GM21529 (cell line): ENCODE measurements at regions not wholly inside any gene's neighbourhood (a gene's known extent, or its start where the extent isn't known, plus 50 kb on each side); places are given as distances from the start of the nearest gene placed in this dataset.

Experiments used
- ATAC-seq: cut with Tn5 transposase; IDR thresholded peaks from one replicate; pipeline ENCODE4 v1.9.1; 2021; ENCODE audit not compliant: unreplicated experiment

- no peak for ATAC-seq
Measured at GRCh38 chr22:49299821-49300231, 527.8 kb downstream of the BRD1 start.

DNA sequence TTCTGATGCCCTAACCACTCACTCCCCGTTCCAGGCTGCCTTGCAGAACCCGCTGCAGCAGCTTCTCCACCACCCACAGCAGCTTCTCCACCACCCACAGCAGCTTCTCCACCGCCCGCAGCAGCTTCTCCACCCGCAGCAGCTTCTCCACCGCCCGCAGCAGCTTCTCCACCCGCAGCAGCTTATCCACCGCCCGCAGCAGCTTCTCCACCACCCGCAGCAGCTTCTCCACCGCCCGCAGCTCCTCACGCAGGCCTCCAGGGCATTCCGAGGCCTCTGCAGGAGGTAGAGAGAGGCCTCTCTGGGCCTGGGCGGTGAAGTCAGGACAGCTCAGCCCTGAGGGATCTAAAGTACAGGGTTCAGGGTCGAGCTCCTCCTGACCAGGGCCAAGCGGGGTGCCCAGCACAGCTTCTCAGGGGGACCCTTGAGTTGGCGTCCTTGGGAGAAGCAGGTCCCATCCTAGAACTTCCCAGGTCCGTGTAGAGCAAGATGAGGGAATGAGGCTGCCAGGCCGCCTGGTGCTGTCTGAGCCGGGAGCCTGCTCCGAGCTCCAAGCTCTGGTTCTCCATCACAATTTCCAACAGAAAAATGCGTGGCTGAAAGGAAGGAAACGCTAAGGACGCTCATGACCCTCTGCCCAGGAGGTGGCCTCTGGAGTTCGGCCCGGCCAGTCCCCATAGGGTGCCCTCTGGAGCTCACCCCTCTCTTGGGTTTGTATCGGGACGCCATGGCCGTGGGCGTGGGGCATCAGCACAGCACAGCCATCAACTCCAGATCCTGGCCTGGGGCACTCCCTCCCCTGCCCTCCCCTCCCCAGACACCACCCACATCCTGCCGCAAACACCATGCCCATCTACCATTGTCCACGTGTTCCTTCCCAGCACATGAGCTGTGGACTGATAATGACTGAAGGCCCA lies 528.6 kb downstream of the BRD1 start:
- no peak for ATAC-seq

DNA sequence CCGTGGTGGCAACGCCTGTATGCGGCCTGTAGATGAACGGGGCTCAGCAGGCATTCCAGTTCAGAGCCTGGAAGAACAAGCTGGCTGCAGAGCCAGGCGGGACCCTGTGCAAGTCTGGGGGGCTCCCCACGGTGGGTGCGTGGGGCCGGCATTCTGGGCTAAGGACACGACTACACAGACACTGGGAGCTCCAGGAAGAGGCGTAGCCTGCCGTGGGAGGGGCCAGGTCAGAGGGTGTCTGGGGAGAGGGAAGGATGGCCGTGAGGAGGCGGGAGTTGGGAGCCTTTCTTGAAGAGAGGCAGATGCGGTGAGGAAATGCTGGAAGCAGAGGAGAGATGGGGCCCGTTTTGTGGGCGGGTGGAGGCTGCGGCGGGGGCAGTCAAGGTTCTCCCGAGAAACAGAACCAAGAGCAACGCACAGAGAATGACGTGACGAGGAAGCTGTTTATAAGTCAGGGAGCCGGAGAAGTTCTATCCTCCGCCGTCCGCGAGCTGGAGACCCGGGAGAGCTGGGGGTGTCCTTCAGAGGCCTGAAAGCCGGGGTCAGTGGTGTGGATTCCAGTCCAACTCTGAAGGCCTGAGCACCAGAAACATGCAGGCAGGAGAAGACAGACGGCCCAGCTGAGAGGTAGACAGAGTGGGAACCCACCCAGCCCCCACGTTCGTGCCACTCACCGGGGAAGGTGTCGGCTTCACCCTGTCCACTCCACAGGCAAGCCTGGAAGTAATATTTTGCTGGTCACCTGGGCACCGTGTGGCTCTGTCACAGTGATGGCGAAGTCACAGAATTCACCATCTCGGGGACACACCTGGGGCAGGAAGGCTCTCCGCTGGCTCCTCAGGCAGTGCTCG lies 529.6 kb downstream of the BRD1 start:
- no peak for ATAC-seq

DNA sequence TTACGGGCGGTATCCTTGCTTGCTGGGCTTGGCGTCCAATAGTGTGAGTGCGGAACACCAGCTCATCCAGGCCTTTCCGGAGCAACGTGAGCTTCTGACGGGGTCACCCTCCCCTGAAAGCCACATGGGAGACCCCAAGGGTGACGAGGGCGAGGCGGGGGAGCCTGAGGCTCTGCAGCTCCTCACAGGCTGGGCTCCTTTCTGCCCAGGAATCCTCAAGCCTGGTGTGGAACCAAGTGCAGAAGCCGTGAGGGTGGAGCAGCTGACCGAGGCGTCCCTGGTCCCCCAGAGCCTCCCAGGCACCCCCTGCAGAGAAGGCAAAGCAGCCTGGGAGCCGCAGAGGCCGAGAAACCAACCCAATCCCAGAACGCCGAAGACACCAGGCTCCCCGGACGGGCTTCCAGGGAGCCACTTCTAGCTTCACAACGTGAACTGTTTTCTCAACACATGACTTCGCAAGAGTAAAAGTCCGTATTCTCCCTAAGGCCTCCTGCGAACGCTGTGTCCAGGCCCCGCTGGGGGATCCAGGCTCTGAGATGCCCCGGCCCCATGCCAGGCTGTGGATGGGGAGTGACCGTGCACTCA lies 530.3 kb downstream of the BRD1 start:
- no peak for ATAC-seq

GRCh38 chr22:49296561-49296960 lies 531.1 kb downstream of the BRD1 start:
- no peak for ATAC-seq

- ATAC-seq, result no peak
Measured at GRCh38 chr22:49295851-49296560, 531.7 kb downstream of the BRD1 start.

DNA sequence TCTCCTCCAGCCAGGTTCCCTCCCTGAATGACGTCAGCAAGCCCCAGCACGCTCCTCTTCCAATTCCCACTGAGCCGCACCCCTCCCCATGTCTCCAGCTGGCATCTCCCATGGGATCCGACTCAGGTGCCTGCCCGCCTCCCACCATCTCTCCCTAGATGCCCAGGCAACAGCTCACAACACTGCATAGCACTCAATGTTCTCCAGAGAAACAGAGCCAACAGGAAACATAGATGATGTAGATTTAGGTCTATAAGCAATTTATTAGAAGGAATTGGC lies 532.3 kb downstream of the BRD1 start:
- ATAC-seq, result no peak

- no peak for ATAC-seq
Measured at GRCh38 chr22:49294656-49295464, 532.8 kb downstream of the BRD1 start.

DNA sequence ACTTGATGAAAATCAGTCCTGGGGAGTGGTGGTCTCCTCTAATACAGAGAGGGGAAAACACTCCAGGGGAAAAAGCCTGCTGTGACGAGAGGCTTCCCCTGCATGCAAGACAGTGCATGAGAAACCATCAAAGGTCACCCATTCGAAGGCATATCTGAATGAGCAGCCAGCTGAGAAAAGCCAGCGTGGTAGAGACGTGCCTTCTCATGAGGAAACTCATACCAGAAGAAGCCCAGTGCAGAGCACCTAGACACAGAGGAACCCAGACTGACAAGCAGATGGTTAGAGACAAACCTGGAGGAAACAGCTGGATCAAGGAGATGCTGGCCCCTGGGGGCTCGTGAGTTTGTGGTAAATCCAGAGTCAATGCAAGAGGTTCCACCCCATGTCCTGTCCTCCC lies 534.8 kb downstream of the BRD1 start:
- no peak for ATAC-seq

DNA sequence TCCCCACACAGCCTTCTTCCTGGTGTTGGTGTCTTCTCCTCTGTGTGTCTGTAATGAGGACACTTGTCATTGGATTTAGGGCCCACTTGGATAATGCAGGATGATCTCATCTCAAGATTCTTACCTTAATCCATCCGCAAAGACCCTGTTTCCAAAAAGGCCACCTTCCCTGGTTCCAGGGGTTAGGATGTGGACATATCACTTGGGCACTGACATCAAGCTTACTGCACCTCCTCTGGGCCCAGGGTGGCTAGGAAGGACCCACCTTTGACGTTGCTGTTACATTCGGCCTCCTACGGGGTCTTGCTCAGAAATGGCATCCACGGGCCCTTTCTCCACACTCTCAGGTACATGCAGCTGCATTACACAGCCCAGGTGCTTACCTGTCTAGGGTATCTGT lies 535.9 kb downstream of the BRD1 start:
- ATAC-seq, result no peak

GRCh38 chr22:49291169-49291568 lies 536.5 kb downstream of the BRD1 start:
- ATAC-seq, result no peak

GRCh38 chr22:49290711-49291110 lies 537.0 kb downstream of the BRD1 start:
- ATAC-seq, result no peak

DNA sequence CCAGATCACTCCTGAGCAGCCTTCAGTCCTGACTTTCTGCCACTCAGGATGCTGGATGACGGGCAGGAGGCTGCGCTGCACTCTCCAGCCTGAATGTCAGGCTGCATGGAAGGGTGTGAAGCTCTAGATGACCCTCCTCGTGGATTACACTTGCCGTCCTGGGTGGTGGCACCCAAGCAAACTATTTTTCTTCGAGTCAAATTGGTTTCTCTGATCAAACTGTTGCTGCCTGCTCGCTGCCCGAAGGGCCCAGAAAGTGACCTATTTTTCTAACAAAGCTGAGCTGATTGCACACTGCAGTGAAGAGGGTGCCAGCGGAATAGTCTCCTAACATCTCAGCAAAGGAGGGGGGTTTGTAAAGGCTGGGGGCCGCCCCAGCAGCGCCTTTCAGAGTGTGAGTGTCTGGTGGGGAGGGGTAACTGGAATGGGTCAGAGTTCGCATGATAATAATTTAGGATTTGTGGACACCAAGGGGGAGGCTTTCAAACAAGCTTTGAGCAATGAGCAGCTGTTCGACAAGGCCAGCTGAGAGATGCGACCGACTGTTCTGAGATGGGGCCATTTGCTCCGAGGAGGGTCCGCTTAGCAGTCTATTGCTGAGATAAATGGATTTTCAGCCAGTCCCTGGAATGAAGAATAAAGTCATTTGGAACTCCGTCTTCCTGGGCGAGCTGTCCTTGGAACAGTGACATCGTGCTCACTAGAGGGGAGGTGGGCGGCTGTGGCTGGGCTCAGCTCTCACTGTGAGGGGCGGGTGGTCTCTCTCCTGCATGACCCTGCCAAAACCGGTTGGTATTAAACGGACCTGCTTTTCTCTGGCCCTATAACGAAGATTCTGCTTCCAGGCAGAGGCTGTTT lies 537.6 kb downstream of the BRD1 start:
- no peak for ATAC-seq

DNA sequence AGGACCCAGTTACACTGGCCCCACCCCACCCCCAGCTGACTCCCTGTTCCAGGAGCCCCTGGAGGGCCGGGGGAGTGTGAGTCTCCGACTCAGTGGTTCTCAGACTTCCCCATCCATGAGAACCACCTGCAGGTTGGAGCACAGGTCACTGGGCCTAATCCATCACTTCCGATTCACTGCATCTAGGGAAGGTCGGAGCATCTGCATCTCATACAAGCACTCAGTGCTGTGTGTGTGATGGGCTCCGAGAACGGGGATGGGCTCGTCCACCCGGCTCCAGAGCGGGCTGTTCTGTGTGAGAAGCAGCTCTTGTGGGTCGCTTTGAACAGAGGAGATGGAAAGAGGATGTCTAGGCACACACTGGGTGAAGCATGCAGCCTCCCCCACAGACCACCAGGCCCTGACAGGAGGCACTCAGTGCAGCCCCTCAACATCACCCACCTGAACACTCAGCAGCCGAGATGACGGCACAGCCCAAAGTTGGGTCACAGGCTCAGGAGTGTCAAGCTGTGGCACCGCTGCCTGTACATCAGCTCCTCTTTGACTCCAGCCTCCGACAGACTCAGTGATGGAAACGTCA lies 541.4 kb downstream of the BRD1 start:
- no peak for ATAC-seq

- no peak for ATAC-seq
Measured at GRCh38 chr22:49284931-49285330, 542.7 kb downstream of the BRD1 start.

GRCh38 chr22:49284056-49284784 lies 543.5 kb downstream of the BRD1 start:
- ATAC-seq, result no peak

- no peak for ATAC-seq
Measured at GRCh38 chr22:49282596-49282995, 545.1 kb downstream of the BRD1 start.
